ENCODE measurements at regions not wholly inside any gene's neighbourhood (a gene's known extent, or its start where the extent isn't known, plus 50 kb on each side); places are given as distances from the start of the nearest gene placed in this dataset.
"Not testable (repeated sequence)": the region's sequence is repeated elsewhere in the genome, so short reads cannot be mapped to it uniquely, and the experiment has no call there.

- DNase-seq, result no peak
Measured at GRCh38 chr13:97736436-97736835, 217.0 kb upstream of the IPO5 start.

GRCh38 chr13:97742084-97742483 is 211.4 kb upstream of the IPO5 start:
- no peak for DNase-seq

GRCh38 chr13:97743938-97744337 is 209.5 kb upstream of the IPO5 start:
- DNase-seq, result no peak

- no peak for DNase-seq
Measured at GRCh38 chr13:97746649-97747048, 206.8 kb upstream of the IPO5 start.

GRCh38 chr13:97749174-97749573 is 204.3 kb upstream of the IPO5 start:
- no peak for DNase-seq

GRCh38 chr13:97751477-97751876 is 202.0 kb upstream of the IPO5 start:
- DNase-seq, result no peak

- no peak for DNase-seq
Measured at GRCh38 chr13:97752961-97753668, 200.4 kb upstream of the IPO5 start.

- no peak for DNase-seq
Measured at GRCh38 chr13:97753942-97754670, 199.4 kb upstream of the IPO5 start.

- DNase-seq, result no peak
Measured at GRCh38 chr13:97757807-97758206, 195.7 kb upstream of the IPO5 start.

- no peak for DNase-seq
Measured at GRCh38 chr13:97758317-97758716, 195.2 kb upstream of the IPO5 start.

GRCh38 chr13:97761796-97762540 is 191.5 kb upstream of the IPO5 start:
- DNase-seq, result no peak

GRCh38 chr13:97766749-97767148 is 186.7 kb upstream of the IPO5 start:
- DNase-seq, result no peak

GRCh38 chr13:97768134-97768533 is 185.3 kb upstream of the IPO5 start:
- DNase-seq, result no peak

GRCh38 chr13:97770231-97770630 is 183.2 kb upstream of the IPO5 start:
- not testable (repeated sequence) for DNase-seq

- DNase-seq, result not testable (repeated sequence)
Measured at GRCh38 chr13:97772466-97772865, 181.0 kb upstream of the IPO5 start.

- DNase-seq, result not testable (repeated sequence)
Measured at GRCh38 chr13:97774391-97775100, 178.9 kb upstream of the IPO5 start.

- no peak for DNase-seq
Measured at GRCh38 chr13:97780486-97780885, 173.0 kb upstream of the IPO5 start.

GRCh38 chr13:97781891-97782305 is 171.6 kb upstream of the IPO5 start:
- no peak for DNase-seq

GRCh38 chr13:97786510-97786909 is 167.0 kb upstream of the IPO5 start:
- DNase-seq, result no peak

GRCh38 chr13:97797553-97797952 is 155.9 kb upstream of the IPO5 start:
- no peak for DNase-seq

- no peak for DNase-seq
Measured at GRCh38 chr13:97798171-97798821, 155.2 kb upstream of the IPO5 start.

GRCh38 chr13:97798836-97799235 is 154.6 kb upstream of the IPO5 start:
- DNase-seq, result no peak

GRCh38 chr13:97802213-97802612 is 151.3 kb upstream of the IPO5 start:
- no peak for DNase-seq

Data from activated CD4-positive, alpha-beta T cell treated with anti-CD3 and anti-CD28 coated beads for 4 hours (primary cell).